HK-2 (cell line): ENCODE measurements at regions not wholly inside any gene's neighbourhood (a gene's known extent, or its start where the extent isn't known, plus 50 kb on each side); places are given as distances from the start of the nearest gene placed in this dataset.

ENCODE experiments used
- DNase-seq: peaks from one replicate; pipeline ENCODE4 v3.0.0-alpha.2; 2018; ENCODE audit not compliant: unreplicated experiment

DNA sequence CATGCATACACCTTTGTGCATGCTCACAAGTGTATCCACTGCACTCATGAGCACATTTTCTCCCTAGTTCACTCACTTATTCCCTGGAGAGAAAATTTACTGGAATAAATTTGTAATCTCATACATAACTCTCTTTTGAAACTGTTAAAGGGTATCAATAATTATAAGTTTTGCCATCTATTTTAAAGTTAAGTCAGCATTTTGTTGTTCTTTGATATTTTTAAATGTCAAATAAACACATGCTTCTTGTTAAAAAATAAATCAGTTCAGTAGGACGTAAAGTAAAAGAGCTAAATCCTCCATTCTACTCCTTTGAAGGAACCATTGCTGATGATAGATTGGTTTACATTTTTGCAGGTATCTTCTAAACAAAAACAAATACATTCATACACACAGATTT is 522.1 kb downstream of the NR4A2 start:
- DNase-seq, result no peak

DNA sequence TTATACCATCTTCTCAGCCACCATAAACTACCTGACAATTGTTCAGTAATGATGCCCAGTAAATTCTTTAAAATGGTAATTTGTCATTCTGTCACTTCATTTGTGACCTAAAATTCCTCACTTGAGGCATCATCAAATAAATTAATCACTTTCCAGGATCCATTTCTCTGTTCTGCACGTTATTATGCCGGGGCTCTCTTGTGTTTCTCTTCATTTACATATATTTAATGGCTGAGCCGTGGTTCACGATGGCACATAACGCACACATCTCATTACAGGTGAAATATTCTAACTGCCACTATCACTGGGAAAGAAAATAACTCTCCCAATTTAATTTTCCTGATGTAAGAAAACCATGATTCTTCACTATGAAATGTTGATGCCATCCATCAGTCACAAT is 529.6 kb downstream of the NR4A2 start:
- no peak for DNase-seq

DNA sequence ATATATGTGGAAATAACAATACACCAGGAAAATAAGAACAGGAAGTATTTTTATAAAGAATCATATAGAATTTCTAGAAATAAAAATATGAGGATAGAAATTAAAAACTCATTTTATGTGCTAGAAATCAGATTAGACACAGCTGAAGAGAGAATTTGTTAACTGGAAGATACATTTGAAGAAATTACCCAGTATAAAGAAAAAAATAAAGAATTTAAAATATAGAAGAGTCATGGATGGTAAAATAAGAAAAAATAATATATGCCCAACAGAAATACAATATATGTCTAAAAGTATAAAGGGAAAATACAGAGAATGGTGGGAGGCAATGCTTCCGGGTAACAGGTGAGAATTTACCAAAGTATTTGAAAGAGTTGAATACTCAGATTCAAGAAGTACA is 539.9 kb downstream of the NR4A2 start:
- no peak for DNase-seq

DNA sequence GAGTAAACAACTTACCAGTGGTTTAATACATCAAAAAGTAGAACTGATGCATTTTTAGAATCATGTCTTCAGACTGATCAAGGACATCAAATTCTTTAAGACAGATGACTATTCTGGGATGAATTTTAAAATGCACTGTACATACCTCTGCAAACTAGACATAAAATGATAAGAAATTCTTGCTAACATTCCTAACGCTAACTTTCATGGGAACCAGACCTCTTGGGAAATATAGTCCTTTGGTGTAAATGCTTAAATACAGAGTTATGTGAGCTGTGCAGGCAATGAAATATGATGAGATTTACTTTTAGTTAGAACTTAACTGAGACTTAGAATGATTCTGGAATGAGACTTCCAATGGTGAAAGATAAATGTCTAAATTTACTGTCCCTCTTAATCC is 562.0 kb downstream of the NR4A2 start:
- DNase-seq, result no peak

DNA sequence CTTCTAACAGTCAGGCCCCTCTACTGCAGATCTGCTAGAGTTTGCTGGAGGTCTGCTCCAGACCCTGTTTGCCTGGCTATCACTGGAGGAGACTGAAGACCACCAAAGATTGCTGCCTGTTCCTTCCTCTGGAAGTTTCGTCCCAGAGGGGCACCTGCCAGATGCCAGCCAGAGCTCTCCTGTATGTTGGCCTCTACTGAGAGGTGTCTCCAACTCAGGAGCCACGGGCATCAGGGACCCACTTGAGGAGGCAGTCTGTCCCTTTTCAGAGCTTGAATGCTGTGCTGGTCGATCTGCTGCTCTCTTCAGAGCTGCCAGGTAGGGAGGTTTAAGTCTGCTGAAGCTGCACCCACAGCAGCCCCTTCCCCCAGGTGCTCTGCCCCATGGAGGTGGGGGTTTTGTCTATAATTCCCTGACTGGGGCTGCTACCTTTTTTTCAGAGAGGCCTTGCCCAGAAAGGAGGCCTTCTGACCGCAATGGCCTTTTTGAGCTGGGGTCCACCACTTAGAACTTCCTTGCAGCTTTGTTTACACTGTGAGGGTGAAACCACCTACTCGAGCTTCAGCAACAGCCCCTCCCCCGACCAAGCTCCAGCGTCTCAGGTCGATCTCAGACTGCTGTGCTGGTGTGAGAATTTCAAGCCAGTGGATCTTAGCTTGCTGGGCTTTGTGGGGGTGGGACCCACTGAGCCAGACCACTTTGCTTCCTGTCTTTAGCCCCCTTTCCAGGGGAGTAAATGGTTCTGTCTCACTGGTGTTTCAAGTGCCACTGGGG is 566.0 kb downstream of the NR4A2 start:
- no peak for DNase-seq

DNA sequence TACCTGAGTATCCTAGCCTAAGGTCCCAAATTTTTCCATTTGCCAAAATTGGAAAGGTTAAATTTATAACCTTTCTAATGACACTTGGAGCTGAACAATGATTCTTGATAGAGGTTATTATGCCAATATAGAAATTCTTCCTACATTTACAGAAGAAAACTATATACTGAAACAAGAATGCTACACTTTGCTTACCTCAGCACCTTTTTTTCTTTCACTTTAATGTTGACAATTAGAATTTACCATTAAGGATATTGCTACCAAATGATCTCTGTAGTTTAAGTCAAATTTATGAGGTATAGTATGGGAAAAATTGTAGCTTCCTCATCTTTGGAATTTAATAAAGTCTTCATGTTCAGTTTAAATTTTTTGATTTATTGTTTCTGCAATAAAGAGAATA is 577.0 kb downstream of the NR4A2 start:
- no peak for DNase-seq

DNA sequence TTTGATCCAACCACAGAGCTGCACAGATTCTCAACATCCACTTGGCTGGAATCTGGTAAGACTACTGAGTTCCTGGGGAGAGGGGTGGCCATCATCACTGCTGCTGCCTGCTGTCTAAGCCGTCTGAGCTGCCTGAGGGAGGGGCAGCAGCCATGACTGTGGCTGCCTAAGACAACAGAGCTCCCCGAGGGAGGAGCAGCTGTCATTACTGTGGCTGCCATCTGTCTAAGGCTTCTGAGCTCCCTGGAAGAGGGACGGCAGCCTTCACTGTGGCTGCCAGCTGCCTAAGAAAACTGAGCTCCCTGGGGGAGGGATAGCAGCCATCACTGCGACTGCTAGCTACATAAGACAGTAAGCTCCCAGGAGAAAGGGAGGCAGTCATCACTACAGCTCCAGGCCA is 584.4 kb downstream of the NR4A2 start:
- no peak for DNase-seq

DNA sequence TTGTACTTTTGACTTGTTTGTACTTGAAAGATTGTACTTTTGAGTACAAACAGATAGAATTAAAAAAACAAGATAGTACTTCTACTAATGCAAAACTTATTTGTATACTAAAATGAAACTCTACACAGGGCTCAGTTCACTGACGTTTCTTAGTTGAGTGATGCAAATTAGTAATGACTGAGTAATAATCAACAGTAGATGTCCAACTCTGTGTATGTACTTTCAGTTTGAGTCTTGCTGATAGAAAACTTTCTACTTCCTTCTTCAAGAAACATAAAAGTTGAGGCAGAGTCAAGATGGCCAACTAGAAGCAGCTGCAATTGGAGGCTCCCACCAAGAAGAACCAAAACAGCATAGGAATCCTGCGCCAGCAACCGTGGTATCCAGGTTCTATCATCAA is 585.0 kb downstream of the NR4A2 start:
- DNase-seq, result no peak

DNA sequence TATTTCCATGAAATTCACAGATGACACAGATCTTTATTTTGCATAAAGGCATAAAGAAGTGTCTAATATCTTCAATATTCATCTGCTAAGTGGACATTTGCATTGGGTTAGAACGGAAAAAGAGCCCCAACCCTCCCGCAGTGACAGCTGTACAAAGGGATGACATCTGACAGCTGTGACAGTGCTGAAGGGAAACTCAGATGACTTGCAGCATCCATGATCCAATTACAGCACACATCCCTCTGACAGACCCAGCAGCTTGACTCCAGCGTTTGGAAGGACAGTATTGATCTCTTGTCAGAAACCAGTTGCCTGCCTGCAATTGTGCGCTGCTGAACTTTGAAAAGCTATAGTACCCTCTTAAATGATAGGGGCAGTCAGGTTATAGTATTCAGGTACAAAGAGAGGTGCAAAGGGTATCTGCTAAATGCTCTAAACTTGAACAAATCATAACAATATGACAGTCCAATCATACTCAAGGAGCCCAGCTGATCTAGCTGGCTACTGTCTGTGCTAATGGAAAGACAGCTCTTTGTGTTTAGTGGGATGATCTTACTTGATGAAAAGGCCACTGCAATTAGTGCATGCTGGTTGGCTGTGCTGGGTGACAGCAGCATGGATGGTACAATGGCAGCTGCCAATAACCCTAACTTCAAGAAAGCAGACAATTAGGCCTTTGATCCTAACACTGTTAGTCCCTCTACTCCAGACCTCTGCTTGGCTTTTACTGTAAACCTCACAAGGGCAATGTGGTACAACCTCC is 599.2 kb downstream of the NR4A2 start:
- DNase-seq, result no peak

DNA sequence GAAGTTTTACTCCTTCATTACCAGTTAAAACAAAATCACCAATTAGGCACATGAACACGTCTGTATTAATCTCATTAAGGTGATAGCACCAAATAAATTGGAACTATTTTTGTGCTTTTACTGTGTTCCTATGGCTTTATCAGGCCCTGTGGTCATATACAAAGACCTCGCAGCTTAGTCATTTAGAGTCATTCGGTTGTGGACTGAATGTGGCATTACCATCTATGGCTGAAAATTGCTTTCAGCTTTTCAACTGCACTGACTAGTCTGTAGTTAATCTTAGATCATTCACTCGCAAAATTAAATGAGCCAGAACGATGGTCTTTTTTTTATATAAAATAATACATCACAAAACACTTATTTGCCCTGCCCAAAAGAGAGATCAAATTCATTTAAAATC is 601.7 kb downstream of the NR4A2 start:
- DNase-seq, result no peak

DNA sequence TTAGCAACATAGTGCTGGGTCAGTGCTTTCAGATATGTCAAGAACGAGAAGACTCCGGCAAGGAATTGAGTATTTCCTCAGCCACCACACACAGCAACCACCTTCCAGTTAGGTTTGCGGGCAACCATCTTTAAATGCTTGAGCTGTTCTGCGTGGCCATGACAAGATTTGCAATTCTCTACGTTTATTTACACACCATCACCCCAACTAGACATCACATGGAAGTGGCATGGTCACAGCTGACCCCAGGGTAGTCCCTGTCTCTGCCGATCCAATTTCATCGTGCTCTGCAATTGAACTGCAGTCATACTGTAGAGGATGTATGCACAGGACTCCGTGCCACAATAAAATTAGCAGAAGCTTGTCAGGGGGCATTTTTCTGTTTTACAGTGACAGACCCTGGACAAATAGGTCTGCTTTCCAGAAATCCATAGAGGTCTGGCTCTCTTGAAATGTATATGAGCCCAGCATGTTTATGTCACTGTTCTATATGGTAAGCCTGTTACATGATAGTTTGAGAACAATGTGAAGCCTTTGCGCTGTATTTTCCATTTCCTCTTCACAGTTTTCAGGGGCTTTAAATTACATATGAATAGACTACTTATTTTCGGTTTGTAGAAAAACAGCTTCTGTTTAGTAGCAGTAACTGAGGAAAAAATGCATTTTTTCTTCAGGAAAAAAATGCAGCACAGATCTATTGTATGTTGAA is 605.2 kb downstream of the NR4A2 start:
- DNase-seq, result no peak

DNA sequence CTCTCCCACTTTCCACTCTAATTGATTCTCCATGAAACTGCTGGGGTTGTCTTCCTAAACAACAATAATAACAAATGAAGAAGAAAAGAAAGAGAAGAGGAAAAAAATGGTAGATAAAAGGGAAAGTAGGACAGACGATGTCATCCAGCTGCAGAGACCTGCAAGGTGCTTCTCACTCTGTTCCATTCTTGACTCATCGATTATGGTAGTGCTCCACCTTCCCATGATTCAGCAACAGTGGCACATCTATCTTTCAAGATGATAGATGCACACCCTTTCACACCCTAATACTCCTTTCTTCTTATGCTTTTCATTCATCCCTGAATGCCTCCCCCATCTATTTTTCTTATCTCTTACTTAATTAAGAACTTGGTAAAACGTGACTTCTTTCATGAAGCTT is 610.2 kb downstream of the NR4A2 start:
- DNase-seq, result no peak

DNA sequence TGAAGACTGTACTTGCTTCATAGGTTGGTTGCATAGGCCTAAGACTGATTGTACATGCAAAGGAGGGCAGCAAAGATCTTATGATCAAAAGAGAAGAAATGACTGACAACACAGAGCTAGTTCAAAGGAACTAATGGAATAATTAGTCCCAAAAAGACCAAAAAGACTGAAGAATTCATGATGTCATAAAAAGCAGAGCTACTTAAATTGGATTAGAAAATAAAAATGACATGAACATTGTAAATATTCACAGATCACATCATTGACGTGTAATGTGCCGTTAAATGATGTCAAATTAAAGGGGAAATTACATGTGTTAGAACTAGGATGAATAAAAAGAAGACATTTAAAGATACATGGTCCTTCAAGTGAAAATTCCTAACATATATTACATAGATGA is 616.8 kb downstream of the NR4A2 start:
- DNase-seq, result no peak

DNA sequence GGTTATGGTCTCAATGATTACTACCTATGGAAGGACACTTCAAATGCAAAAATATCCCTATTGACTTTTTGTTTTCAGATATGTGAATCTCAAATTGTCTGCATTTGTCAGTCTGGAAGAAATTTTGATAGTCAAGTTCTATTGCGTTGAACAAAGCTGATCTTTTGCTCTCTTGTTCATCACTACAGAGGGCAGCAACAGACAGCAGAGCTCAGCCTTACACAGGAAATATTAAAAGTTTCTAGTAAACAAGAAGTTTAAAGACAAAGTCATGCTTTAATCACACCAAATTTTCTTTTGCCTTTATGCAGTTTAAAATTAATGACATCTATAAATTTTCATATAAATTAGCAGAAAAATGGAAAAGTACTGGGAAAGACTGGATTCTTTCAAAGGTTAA is 617.5 kb downstream of the NR4A2 start:
- DNase-seq, result no peak

DNA sequence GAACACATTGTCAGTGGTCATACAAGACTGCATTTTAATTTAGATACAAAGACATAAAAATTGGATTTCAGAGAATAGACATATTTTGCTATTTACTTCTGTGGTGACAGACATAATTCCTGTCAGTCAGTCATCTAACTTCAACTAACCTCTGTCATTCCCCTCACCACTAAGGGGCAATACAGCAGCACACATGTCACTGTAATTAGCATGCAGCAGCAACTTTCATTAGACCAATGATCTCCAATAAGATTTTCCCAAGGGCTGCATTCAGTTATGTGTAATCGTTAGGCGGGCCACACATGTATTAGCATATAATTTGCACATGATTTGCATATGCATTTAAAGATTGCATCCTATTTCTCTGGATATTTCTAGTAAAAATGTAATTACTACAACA is 624.5 kb downstream of the NR4A2 start:
- no peak for DNase-seq

DNA sequence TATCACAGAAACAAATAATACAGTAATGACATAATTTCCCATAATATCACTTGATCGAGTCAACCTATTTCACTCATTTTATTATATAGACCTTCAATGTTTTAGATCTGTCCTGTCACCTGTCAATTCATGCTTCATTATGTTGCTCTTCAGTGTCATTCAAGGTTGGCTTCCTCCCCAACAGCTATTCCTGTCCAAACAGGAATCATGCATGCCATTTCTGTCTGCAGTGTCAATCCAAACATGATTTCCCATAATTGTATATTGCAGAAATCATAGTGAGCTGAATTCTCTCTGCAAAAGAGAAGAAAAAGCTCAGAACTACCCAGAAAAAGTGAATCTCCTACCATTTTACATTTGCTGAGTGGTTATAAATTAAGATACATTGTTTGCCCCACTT is 628.6 kb downstream of the NR4A2 start:
- no peak for DNase-seq

DNA sequence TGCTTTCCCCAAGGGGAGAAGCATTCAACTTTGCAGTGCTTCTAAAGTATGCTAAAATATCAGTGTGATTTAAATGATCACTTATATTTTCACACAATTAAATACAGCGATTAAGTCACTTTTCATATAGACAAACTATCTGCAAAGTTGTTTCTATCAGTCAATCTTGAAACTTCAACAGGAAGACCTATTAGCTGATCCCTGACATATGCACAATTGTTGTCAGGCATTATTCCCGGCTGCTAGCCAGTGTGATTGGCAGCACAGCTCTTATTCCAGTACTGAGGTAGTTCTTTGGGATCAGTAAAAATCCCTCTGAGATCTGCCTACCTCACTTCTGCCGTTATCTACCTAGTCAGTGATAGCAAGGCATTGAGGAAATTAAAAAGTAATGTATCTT is 629.5 kb downstream of the NR4A2 start:
- DNase-seq, result no peak

DNA sequence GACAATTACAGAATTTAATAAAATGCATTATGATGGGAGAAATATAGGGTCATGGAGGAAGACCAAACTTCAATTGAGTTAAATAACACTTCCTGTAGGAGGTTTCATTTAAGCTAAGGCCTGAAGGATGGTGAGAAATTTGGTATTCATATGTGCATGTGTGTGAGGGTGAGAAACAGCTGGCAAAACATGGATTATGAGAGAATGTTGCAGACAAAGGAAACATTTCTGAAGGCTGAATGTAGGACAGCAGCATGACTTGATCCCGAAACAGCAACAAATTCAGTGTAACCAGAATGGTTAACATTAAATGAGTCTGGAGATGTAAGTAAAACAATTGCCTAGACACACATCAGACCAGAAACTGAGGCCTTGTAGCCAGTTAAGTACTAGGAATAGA is 630.8 kb downstream of the NR4A2 start:
- DNase-seq, result no peak

DNA sequence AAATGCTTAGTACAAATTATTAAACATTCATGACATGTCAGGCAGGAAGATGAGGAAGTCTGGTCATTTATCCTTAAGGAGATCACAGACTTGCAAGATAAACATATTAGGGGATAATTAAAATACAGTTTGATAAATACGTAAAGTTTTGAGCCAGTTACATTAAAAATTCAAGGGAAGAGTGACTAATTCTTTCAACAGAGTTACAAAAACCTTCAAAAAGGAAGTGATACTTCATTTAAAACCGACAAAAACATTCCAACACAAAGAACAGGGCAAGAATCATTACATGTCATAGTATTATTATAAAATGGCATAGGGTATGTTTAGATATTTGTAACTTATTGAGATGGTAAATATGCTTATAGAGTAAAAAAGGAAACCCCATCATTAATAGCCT is 636.0 kb downstream of the NR4A2 start:
- DNase-seq, result no peak

DNA sequence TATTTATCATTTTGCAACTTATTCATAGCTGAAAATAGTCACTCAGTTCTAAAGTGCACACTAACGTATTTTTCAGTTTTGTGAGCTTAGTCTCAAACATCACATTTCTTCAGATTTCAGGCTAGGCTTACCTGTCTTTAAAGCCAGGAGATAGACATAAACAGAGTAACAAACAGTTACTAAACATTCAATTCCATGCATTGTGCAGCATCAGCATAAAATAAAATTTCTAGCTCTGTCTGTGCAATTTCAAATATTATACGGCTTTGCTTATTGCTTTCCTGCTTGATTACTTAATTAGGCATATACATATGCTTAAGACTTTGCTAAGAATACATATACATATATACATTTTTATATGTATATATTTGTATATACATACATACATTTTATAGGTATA is 637.0 kb downstream of the NR4A2 start:
- DNase-seq, result no peak

DNA sequence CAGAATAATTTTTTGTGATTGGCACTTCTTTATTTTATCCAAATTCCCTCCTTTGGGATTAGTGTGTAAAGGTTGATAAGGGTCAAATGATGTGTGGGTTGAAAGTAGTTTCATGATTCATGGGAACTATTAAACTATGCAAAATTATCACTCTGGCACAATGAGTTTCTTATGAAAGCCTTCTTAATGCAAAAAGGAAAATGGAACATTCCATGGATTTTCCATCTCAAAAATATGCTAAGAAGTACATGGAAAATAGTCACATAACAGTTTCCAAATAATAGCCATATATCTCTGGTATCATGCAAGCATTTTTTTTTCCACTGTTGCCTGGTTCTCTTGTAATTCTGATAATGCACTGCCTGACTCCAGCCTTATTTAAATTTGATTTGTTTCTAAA is 639.7 kb downstream of the NR4A2 start:
- no peak for DNase-seq

DNA sequence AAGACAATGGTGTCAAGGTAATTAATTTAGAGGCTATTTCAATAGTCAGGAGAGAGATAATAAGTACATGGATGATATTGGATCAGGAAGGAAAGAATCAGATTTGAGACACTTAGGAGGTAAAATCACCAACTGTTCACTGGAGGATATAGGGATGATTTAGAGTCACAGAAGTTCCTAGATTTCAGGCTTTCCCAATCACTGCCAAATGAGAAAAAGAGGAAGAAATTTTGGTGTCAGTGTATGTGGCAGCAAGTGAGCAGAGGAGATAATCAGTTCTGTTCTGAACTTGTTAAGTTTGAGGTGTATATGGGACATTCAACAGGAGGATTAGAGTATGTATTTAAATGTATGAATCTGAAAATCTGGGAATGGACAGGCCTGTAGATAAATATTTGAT is 640.4 kb downstream of the NR4A2 start:
- no peak for DNase-seq

DNA sequence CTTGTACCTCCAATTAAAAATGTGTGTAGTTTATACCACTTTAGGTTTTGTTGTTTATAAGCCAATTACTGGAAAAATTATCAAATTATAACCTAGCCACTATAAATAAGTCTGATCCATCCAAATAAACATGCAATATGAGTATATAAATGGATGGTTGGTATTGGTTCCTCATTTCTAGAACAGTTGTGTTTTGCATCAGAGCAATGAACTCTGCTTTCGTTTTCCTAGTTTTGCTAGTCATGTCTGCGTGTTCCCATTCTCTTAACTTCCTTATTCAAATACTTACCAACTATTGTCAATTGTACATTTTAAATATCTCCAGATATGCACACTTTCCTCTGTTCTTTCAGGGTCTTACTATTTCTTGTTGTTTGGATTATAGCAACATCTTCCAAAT is 641.7 kb downstream of the NR4A2 start:
- no peak for DNase-seq
